Aorta (tissue), 5 donors: ENCODE measurements at regions not wholly inside any gene's neighbourhood (a gene's known extent, or its start where the extent isn't known, plus 50 kb on each side); places are given as distances from the start of the nearest gene placed in this dataset.
A peak's percentile ranks its signal among the peaks of the same experiment; 100 is the strongest.

Source experiments
- ATAC-seq: fragments of 200-7000 bp; cut with Tn5 transposase; one replicate; pipeline ENCODE4 v1.9.1; 2022; ENCODE audit warnings: moderate library complexity; ENCODE audit not compliant: low FRiP score
- DNase-seq, 2 donors: peaks; one replicate each; pipeline ENCODE4 v3.0.0-alpha.2; 2020
- H3K27ac ChIP-seq, 2 donors: one replicate each; pipeline ENCODE4 v1.5.1; 2013; ENCODE audit warnings: low read length in 2 of 2, mild to moderate bottlenecking in 2 of 2, moderate library complexity in 2 of 2, control low read depth in 1 of 2, inconsistent platforms in 1 of 2, low read depth in 1 of 2
- H3K27me3 ChIP-seq, 2 donors: one replicate each; pipeline ENCODE4 v1.6.1; 2013; ENCODE audit warnings: control low read depth in 1 of 2, low read length in 1 of 2, mild to moderate bottlenecking in 1 of 2, moderate library complexity in 1 of 2; ENCODE audit not compliant: insufficient read depth in 2 of 2, control insufficient read depth in 1 of 2
- H3K36me3 ChIP-seq, 2 donors: one replicate each; pipeline ENCODE4 v1.6.1; 2013; ENCODE audit warnings: control low read depth in 1 of 2, low read length in 1 of 2, mild to moderate bottlenecking in 1 of 2; ENCODE audit not compliant: insufficient read depth in 2 of 2, control insufficient read depth in 1 of 2
- H3K4me1 ChIP-seq, 2 donors: one replicate each; pipeline ENCODE4 v1.6.1; 2013; ENCODE audit warnings: low read length in 2 of 2, control low read depth in 1 of 2, mild to moderate bottlenecking in 1 of 2, moderate library complexity in 1 of 2; ENCODE audit not compliant: insufficient read depth in 2 of 2, control insufficient read depth in 1 of 2
- H3K4me3 ChIP-seq, 2 donors: one replicate each; pipeline ENCODE4 v1.5.1; 2013; ENCODE audit warnings: low read length in 2 of 2, control low read depth in 1 of 2, mild to moderate bottlenecking in 1 of 2
- H3K9me3 ChIP-seq: one replicate; pipeline ENCODE4 v1.6.1; 2013; ENCODE audit warnings: mild to moderate bottlenecking, low read length; ENCODE audit not compliant: control insufficient read depth
- WGBS, 2 donors: extraction: QIAGEN DNeasy Blood & Tissue Kit; methylation state at CpG; one replicate each; pipeline ENCODE4 v1.1.7; 2013; 5-methylcytosine and 5-hydroxymethylcytosine counted together
- intact Hi-C, 2 donors: fragments of 100-400 bp; cut with DNase I; formaldehyde crosslinking; loops; one replicate each; pipeline versions ENCODE4 v1.14.2 to v1.15.0; 2022
- donor health status: healthy with polysubstance abuse.
- donor health status: Bipolar disorder and iron deficiency.
- donor health status: DM: no; HTN: no; CAD: no.
- donor health status: DM: no; HTN: no; CAD: no.
- donor health status: DM: yes; HTN: yes; CAD: no.

- Histone ChIP-seq H3K4me3 (no peak overlapping the region), H3K27ac (no peak overlapping the region), H3K4me1 (no peaks in the 10 kb centered on the region), H3K36me3 (no peaks in the 10 kb centered on the region), H3K9me3 (no peaks in the 10 kb centered on the region), H3K27me3 (no peaks in the 10 kb centered on the region)
- WGBS, 2 donors, result 90 to 92% methylated on average over 2 of the region's 2 CpGs
- intact Hi-C loops, result no loop called here
- ATAC-seq (no peak), DNase-seq (no peak)
Observed at GRCh38 chr1:98374098-98374497, 287.4 kb upstream of the SNX7 start.

DNA sequence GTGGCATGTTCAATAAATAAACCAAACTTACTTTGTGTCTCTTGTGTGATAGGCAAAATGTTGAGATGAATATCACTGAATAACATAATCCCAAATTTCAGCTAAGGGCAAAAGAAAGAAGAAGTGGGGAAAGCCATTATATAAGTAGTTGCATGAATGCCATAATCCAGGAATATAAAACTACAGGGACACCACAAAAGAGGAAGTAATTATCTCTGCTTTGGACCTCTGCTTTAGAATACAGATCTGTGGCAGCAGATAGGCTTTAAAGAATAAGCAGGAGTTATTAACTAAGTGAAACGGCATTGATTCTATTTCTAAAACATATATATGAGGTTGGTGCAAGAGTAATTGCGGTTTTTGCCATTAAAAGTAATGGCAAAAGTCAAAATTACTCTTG lies 288.5 kb upstream of the SNX7 start:
- Histone ChIP-seq H3K9me3 (no peaks in the 10 kb centered on the region), H3K27ac (no peak overlapping the region), H3K36me3 (no peaks in the 10 kb centered on the region), H3K4me3 (no peak overlapping the region), H3K4me1 (no peaks in the 10 kb centered on the region), H3K27me3 (no peaks in the 10 kb centered on the region)
- WGBS, 2 donors, result 86 to 87% methylated on average over 2 of the region's 2 CpGs
- ATAC-seq (no peak), DNase-seq (no peak)
- intact Hi-C loops, result no loop called here

DNA sequence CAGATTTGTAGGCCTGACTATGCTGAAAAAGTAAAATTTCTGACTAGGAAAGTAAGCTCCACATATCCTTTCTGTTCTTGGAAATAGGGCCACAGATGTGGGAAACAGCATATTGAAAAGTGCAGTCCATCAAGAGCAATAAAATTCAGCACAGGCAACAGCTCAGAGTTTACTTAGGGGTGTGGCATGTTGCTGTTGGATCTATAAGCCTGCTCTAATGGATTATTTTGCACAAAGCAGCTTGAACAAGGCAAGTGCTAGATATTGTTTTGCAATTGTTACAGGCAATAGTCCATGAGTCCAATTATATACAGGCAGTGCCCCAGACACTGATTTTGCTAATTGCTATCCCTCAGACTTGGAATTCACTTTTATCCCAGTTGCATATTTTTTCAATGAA lies 289.8 kb upstream of the SNX7 start:
- H3K27me3 ChIP-seq, result no peaks in the 10 kb centered on the region
- no peaks in the 10 kb centered on the region for H3K36me3 ChIP-seq
- ATAC-seq (peak; percentile 50), DNase-seq (no peak)
- H3K4me1 ChIP-seq, result no peaks in the 10 kb centered on the region
- peaks cover 2% of the 10 kb centered on the region for H3K9me3 ChIP-seq
- no peak overlapping the region for H3K4me3 ChIP-seq
- H3K27ac ChIP-seq, result no peak overlapping the region
- intact Hi-C loops, result no loop called here

- no peaks in the 10 kb centered on the region for H3K36me3 ChIP-seq
- H3K27ac ChIP-seq, result no peak overlapping the region
- H3K9me3 ChIP-seq, result peaks cover 2% of the 10 kb centered on the region
- intact Hi-C loops, result no loop called here
- DNase-seq (no peak), ATAC-seq (no peak)
- no peaks in the 10 kb centered on the region for H3K4me1 ChIP-seq
- 67 to 72% methylated on average over 1 of the region's 1 CpG for WGBS, 2 donors
- H3K27me3 ChIP-seq, result no peaks in the 10 kb centered on the region
- H3K4me3 ChIP-seq, result no peak overlapping the region
Observed at GRCh38 chr1:98369463-98369862, 292.1 kb upstream of the SNX7 start.

DNA sequence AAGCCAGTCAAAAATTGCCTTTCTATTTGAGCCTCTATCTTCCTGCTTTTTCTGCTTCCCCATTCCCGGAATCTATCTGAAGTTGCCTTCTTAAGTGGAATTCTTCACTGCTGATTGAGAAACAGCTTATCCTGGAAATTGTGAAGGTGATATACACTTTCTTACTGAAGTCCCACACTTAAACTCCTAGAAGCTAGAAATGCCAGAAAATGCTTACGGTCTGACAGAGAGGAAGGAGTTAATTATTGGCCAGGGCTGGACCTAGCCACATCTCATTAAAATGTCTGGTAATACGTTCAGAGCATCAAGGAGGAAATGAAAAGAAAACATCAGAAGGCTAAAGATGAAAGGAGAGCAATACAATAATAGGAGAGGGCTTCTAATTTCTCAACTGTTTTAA lies 292.5 kb upstream of the SNX7 start:
- intact Hi-C loops, result no loop called here
- Histone ChIP-seq H3K27me3 (no peaks in the 10 kb centered on the region), H3K4me1 (no peaks in the 10 kb centered on the region), H3K9me3 (peaks cover 2% of the 10 kb centered on the region), H3K36me3 (no peaks in the 10 kb centered on the region), H3K4me3 (no peak overlapping the region), H3K27ac (no peak overlapping the region)
- ATAC-seq (no peak), DNase-seq (no peak)
- WGBS, 2 donors, result 51 to 55% methylated on average over 3 of the region's 3 CpGs

DNA sequence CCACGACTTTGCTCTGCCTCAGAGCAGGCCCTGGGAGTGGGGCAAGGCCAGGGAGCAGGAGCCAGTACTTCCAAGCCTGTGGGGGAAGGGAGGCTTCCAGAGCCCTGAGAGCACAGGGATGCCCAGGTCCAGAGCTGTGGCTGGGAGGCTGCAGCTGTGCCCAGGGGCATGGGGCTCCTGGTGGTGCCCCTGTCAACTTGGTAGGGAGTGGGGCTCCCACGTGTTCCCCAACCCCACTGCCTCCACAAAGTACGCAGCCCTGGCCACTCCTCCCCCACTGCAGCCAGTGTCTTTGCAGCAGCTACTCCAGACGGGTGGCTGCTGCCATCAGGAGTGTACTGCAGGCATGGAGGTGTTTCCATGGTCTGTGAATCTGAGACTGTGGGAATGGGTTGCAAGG lies 294.1 kb upstream of the SNX7 start:
- Histone ChIP-seq H3K4me3 (no peak overlapping the region), H3K27ac (no peak overlapping the region), H3K27me3 (no peaks in the 10 kb centered on the region), H3K36me3 (no peaks in the 10 kb centered on the region), H3K9me3 (peaks cover 2% of the 10 kb centered on the region), H3K4me1 (no peaks in the 10 kb centered on the region)
- DNase-seq (peak in 1 of 2 donors; percentile 62), ATAC-seq (peak; percentile 19)
- 65 to 73% methylated on average over 4 of the region's 4 CpGs for WGBS, 2 donors
- intact Hi-C loops, result no loop called here

- Histone ChIP-seq H3K27me3 (no peaks in the 10 kb centered on the region), H3K9me3 (peaks cover 2% of the 10 kb centered on the region), H3K4me3 (no peak overlapping the region), H3K4me1 (no peaks in the 10 kb centered on the region), H3K36me3 (no peaks in the 10 kb centered on the region), H3K27ac (no peak overlapping the region)
- intact Hi-C loops, result no loop called here
- no peak for ATAC-seq
- 86 to 87% methylated on average over 3 of the region's 3 CpGs for WGBS, 2 donors
- DNase-seq, result no peak
Observed at GRCh38 chr1:98366343-98366742, 295.2 kb upstream of the SNX7 start.

DNA sequence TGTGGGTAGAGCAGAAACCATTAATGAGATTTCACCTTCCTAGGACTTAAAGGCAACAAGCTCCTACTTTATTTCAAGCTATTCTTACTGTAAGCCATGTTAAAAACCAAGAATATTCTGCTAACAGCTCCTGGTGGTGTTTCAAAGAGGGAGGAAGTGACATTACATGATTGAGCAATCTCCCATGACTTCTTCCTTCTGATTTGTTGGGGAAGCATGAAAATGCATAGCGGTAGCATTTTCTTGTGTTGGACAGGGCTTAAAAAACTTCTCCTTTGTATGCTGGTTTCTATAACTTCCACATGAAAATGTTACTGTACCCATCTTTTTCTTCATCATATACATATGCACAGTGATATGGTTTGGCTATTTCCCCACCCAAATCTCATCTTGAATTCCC lies 297.0 kb upstream of the SNX7 start:
- DNase-seq (no peak), ATAC-seq (no peak)
- Histone ChIP-seq H3K27ac (no peak overlapping the region), H3K4me1 (no peaks in the 10 kb centered on the region), H3K36me3 (no peaks in the 10 kb centered on the region), H3K27me3 (no peaks in the 10 kb centered on the region), H3K4me3 (no peak overlapping the region), H3K9me3 (peaks cover 2% of the 10 kb centered on the region)
- intact Hi-C loops, result no loop called here
- 91 to 96% methylated on average over 1 of the region's 1 CpG for WGBS, 2 donors

DNA sequence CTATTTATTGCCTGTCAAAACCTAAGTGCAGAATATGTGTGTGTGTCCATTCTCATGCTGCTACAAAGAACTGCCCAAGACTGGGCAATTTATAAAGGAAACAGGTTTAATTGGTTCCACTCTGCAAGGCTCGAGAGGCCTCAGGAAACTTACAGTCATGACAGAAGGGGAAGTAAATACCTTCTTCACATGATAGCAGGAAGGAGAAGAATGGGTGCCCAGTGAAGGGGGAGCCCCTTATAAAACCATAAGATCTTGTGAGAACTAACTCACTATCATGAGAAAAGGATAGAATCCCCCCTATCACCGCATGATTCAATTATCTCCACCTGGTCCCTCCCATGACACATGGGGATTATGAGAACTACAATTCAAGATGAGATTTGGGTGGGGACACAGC lies 300.7 kb upstream of the SNX7 start:
- no peak overlapping the region for H3K27ac ChIP-seq
- WGBS, 2 donors, result 80 to 86% methylated on average over 2 of the region's 2 CpGs
- no peaks in the 10 kb centered on the region for H3K9me3 ChIP-seq
- DNase-seq, result no peak
- intact Hi-C loops, result no loop called here
- no peak overlapping the region for H3K4me3 ChIP-seq
- no peak for ATAC-seq
- H3K4me1 ChIP-seq, result no peaks in the 10 kb centered on the region
- no peaks in the 10 kb centered on the region for H3K36me3 ChIP-seq
- H3K27me3 ChIP-seq, result no peaks in the 10 kb centered on the region
